ENCODE measurements at regions not wholly inside any gene's neighbourhood (a gene's known extent, or its start where the extent isn't known, plus 50 kb on each side); places are given as distances from the start of the nearest gene placed in this dataset.

DNA sequence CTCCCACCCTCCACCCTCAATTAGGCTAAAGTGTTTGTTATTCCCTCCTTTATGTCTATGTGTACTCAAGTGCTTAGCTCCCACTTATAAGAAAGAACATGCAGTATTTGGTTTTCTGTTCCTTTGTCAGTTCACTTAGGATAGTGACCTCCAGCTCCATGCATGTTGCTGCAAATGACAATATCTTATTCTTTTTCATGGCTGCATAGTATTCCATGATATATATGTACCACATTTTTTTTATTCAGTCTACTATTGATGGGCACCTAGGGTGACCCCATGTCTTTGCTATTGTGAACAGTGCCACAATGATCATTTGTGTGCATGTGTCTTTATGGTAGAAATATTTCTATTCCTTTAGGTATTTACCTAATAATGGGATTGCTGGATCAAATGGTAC lies 114.3 kb downstream of the DLEU7 start:
- no peak for TF ChIP-seq CTCF (IDR thresholded peaks at IDR 0.05; ENCODE audit: poor library complexity)
- TF ChIP-seq EZH2phosphoT487 (IDR thresholded peaks at IDR 0.05; ENCODE audit: low read depth, severe bottlenecking, unreplicated experiment): no peak
- no peak for TF ChIP-seq EZH2 (IDR thresholded peaks at IDR 0.05; ENCODE audit: borderline replicate concordance)

All from hepatocyte (in vitro differentiated cells).